Epithelial cell of esophagus (primary cell): ENCODE measurements at regions not wholly inside any gene's neighbourhood (a gene's known extent, or its start where the extent isn't known, plus 50 kb on each side); places are given as distances from the start of the nearest gene placed in this dataset.

Source experiments
- DNase-seq: peaks from one replicate; pipeline ENCODE4 v3.0.0; 2010; ENCODE audit warnings: low read depth
- H3K4me3 ChIP-seq: 2 replicates; pipeline ENCODE4 v1.5.1; 2011; ENCODE audit warnings: mild to moderate bottlenecking, low read length, control low read depth
- TF ChIP-seq, protein P1 (sequence below): IDR thresholded peaks from 2 replicates; pipeline ENCODE4 v1.5.1; 2011; ENCODE audit warnings: low read depth, mild to moderate bottlenecking, low read length, control low read depth, inconsistent platforms; ENCODE audit not compliant: insufficient read depth; ENCODE audit errors: missing control alignments

GRCh38 chr3:191869738-191870415, 408.9 kb downstream of the PYDC2 start:
- H3K4me3 ChIP-seq: no peak overlapping the region
- TF ChIP-seq, protein P1, sequence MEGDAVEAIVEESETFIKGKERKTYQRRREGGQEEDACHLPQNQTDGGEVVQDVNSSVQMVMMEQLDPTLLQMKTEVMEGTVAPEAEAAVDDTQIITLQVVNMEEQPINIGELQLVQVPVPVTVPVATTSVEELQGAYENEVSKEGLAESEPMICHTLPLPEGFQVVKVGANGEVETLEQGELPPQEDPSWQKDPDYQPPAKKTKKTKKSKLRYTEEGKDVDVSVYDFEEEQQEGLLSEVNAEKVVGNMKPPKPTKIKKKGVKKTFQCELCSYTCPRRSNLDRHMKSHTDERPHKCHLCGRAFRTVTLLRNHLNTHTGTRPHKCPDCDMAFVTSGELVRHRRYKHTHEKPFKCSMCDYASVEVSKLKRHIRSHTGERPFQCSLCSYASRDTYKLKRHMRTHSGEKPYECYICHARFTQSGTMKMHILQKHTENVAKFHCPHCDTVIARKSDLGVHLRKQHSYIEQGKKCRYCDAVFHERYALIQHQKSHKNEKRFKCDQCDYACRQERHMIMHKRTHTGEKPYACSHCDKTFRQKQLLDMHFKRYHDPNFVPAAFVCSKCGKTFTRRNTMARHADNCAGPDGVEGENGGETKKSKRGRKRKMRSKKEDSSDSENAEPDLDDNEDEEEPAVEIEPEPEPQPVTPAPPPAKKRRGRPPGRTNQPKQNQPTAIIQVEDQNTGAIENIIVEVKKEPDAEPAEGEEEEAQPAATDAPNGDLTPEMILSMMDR: no peak
- no peak for DNase-seq

GRCh38 chr3:191873736-191874135, 412.8 kb downstream of the PYDC2 start:
- no peak for DNase-seq
- TF ChIP-seq, protein P1: no peak
- no peak overlapping the region for H3K4me3 ChIP-seq

DNA sequence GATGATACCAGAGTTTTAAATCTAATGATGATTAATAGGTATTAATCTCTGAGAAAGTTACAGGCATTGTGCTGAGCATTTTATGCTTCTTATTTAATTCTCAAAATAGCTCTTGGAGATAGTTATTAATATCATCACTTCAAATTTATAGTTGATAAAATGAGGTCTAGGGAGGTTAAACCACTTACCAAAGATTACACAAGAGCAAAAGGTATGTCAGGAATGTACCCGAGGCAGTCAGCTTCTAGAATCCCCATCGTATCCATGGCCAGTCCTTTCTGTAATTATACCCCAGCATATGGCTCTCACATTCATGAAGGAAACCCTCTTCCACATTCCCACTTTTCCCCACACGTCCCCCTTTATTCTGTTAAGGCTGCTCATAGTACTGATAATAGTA, 421.3 kb downstream of the PYDC2 start:
- no peak overlapping the region for H3K4me3 ChIP-seq
- TF ChIP-seq, protein P1: no peak
- peak; percentile 37 for DNase-seq

GRCh38 chr3:191884132-191884531, 423.2 kb downstream of the PYDC2 start:
- no peak overlapping the region for H3K4me3 ChIP-seq
- TF ChIP-seq, protein P1: no peak
- DNase-seq: no peak

DNA sequence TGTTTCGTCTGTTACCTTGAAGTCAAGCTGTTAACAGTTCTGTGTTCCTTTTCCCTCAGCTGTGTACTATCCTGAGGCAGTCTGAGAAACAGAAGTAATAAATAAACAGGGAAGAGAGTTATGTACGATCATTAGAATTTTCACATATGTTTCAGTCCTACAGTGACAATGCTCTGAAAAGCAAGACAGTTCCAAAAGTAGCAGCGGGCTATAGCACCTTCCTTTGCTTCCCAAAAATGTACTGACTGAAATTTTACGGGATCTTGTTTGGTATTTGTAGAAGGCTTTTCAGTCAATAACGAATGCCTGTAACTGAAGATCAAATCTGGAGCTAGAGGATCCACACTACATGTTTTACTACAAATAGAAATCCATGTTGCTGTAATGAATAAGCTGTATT, 428.1 kb downstream of the PYDC2 start:
- no peak overlapping the region for H3K4me3 ChIP-seq
- TF ChIP-seq, protein P1: no peak
- DNase-seq: no peak

DNA sequence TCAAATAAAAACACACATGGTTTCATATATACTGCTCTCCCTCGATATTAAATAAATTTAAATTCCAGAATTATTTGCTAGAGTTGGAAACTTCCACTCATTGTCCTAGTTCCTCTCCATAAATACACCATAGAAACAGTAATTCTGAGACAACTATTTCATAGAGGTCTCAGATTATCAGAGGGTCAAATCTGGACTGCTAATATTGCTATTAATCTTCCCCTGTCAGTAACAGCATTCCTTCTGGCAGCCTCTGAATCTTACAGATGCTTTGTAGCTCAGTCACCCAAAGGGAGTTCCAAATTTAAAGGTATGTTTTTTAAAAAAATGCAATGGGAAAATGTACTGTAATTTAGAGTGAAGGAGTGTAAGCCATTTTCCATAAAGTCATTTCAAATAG, 428.8 kb downstream of the PYDC2 start:
- TF ChIP-seq, protein P1: no peak
- H3K4me3 ChIP-seq: no peak overlapping the region
- DNase-seq: no peak

GRCh38 chr3:191894406-191894805, 433.4 kb downstream of the PYDC2 start:
- TF ChIP-seq, protein P1: no peak
- no peak overlapping the region for H3K4me3 ChIP-seq
- no peak for DNase-seq
